ENCODE measurements at regions not wholly inside any gene's neighbourhood (a gene's known extent, or its start where the extent isn't known, plus 50 kb on each side); places are given as distances from the start of the nearest gene placed in this dataset.

GRCh38 chr3:20558161-20558560 lies 372.2 kb upstream of the SGO1 start:
- Histone ChIP-seq H3K14ac (ENCODE audit: insufficient read length) (no peak overlapping the region), H3K23me2 (ENCODE audit: low read depth, low read length) (no peaks in the 10 kb centered on the region), H3K23ac (ENCODE audit: insufficient read length) (no peak overlapping the region), H2AK5ac (ENCODE audit: low read depth, low read length) (no peak overlapping the region), H3K56ac (replicated peaks; ENCODE audit: insufficient read length, low read depth, low read length) (no peak overlapping the region), H3K79me2 (ENCODE audit: control insufficient read depth in 1 of 2, insufficient read depth in 2 of 2, low read length in 2 of 2) (no peaks in the 10 kb centered on the region), H2BK20ac (ENCODE audit: low read length) (no peak overlapping the region), H2AFZ (ENCODE audit: low read length) (no peak overlapping the region), H4K91ac (replicated peaks; ENCODE audit: insufficient read length, low read length) (no peak overlapping the region), H4K5ac (ENCODE audit: insufficient read length, low read depth, low read length) (no peak overlapping the region), H3K4me2 (ENCODE audit: insufficient read depth in 1 of 2, low read depth in 2 of 2, low read length in 2 of 2) (no peak overlapping the region), H3K36me3 (ENCODE audit: control insufficient read depth in 2 of 4, insufficient read depth in 4 of 4, low read length in 3 of 4) (no peaks in the 10 kb centered on the region), H3K79me1 (ENCODE audit: low read depth, low read length) (no peaks in the 10 kb centered on the region), H4K8ac (ENCODE audit: extremely low read depth, insufficient read depth, low read length) (no peak overlapping the region), H2BK12ac (ENCODE audit: low read depth, low read length) (no peak overlapping the region), H3K4ac (replicated peaks; ENCODE audit: insufficient read length, low read depth, low read length) (no peak overlapping the region), H3K18ac (ENCODE audit: extremely low read depth, low read length) (no peak overlapping the region), H4K20me1 (replicated peaks in 1 of 2; ENCODE audit: control insufficient read depth in 1 of 2, insufficient read depth in 2 of 2, low read length in 2 of 2) (no peaks in the 10 kb centered on the region), H3K9me3 (ENCODE audit: insufficient read depth in 2 of 2, low read depth in 1 of 2, low read length in 1 of 2) (no peaks in the 10 kb centered on the region), H2BK5ac (ENCODE audit: low read depth, low read length) (no peak overlapping the region), H3K4me3 (ENCODE audit: extremely low read depth in 1 of 4, insufficient read depth in 2 of 4, low read depth in 3 of 4, low read length in 4 of 4) (no peak overlapping the region), H3K4me1 (replicated peaks in 1 of 4; ENCODE audit: control insufficient read depth in 3 of 4, insufficient read depth in 4 of 4, low read length in 3 of 4) (no peaks in the 10 kb centered on the region), H3K27me3 (replicated peaks in 1 of 4; ENCODE audit: control insufficient read depth in 3 of 4, extremely low read depth in 1 of 4, insufficient read depth in 3 of 4, low read length in 3 of 4) (no peaks in the 10 kb centered on the region), H2BK15ac (ENCODE audit: low read length) (no peak overlapping the region), H3K27ac (ENCODE audit: low read depth, low read length) (no peak overlapping the region), H2BK120ac (replicated peaks; ENCODE audit: low read depth, low read length) (peak overlapping the region; percentile 15), H3K9ac (replicated peaks in 1 of 4; ENCODE audit: extremely low read depth in 1 of 4, low read depth in 3 of 4, low read length in 3 of 4) (no peak overlapping the region)
- CTCF ChIA-PET (ENCODE audit: partially characterized antibody): no interaction called here
- FAIRE-seq: no peak
- no peak for TF ChIP-seq SP2 (IDR thresholded peaks at IDR 0.05; ENCODE audit: low read length)
- TF ChIP-seq KDM4A (IDR thresholded peaks at IDR 0.05; ENCODE audit: low read depth, low read length, severe bottlenecking): no peak
- TF ChIP-seq BCL11A (IDR thresholded peaks at IDR 0.05; ENCODE audit: low read depth in 2 of 2, low read length in 2 of 2): no peak
- TF ChIP-seq RXRA (IDR thresholded peaks at IDR 0.05; ENCODE audit: insufficient read depth, low read depth, low read length): no peak
- TF ChIP-seq POU5F1 (IDR thresholded peaks at IDR 0.05; ENCODE audit: low read depth, low read length): no peak
- TF ChIP-seq RBBP5 (IDR thresholded peaks at IDR 0.05; ENCODE audit: borderline replicate concordance, low read depth, low read length): no peak
- TF ChIP-seq SIX5 (IDR thresholded peaks at IDR 0.05; ENCODE audit: low read depth, low read length): no peak
- no peak for TF ChIP-seq CBX5 (IDR thresholded peaks at IDR 0.05; ENCODE audit: low read depth, low read length)
- POLR2A ChIA-PET (ENCODE audit: partially characterized antibody): no interaction called here
- 100% methylated on average over 2 of the region's 2 CpGs; no CpG with 5 or more reads in 1 of the 2 experiments for WGBS, 2 experiments (ENCODE audit: extremely low coverage in 1 of 2, insufficient coverage in 1 of 2, insufficient read length in 1 of 2, insufficient replicate concordance in 2 of 2, low coverage in 1 of 2, low lambda C conversion rate in 2 of 2, missing lambda C conversion rate in 1 of 2)
- no peak for DNase-seq (ENCODE audit: low read depth in 1 of 2, low spot score in 2 of 2)
